B cell (primary cell): ENCODE measurements at regions not wholly inside any gene's neighbourhood (a gene's known extent, or its start where the extent isn't known, plus 50 kb on each side); places are given as distances from the start of the nearest gene placed in this dataset.

Experiments
- ATAC-seq: fragments of 200-7000 bp; cut with Tn5 transposase; one replicate; pipeline ENCODE4 v1.10.0; 2021; ENCODE audit warnings: low read depth, mild to moderate bottlenecking, moderate number of reproducible peaks, moderate library complexity
- CTCF ChIA-PET: fragments of 350-600 bp; sonication (Branson Sonifier 250); formaldehyde crosslinking; loops from one replicate; lab custom pipeline; 2021; ENCODE audit warnings: antibody characterized with exemption, inconsistent platforms; lab: Charles Lee
- POLR2A ChIA-PET: fragments of 350-600 bp; sonication (Branson Sonifier 250); formaldehyde crosslinking; loops from one replicate; lab custom pipeline; 2021; ENCODE audit warnings: antibody characterized with exemption; lab: Charles Lee
- DNase-seq: peaks from one replicate; pipeline ENCODE4 v3.0.0; 2013
- H2AFZ ChIP-seq: 2 replicates; pipeline ENCODE4 v1.6.1; 2012; ENCODE audit warnings: mild to moderate bottlenecking, low read depth, low read length; ENCODE audit not compliant: insufficient read depth, poor library complexity, severe bottlenecking
- H3K27ac ChIP-seq, 2 donors: 1 replicate in 1 of 2; 2 replicates in 1 of 2; pipeline ENCODE4 v1.5.1; 2012 to 2013; ENCODE audit warnings: low read length in 2 of 2, mild to moderate bottlenecking in 2 of 2, moderate library complexity in 1 of 2
- H3K27me3 ChIP-seq, 4 experiments: fragments of 200-600 bp in 1 of 4; sonication (generic) in 1 of 4; replicated peaks in 1 of 4; 1 replicate in 2 of 4; 2 replicates in 2 of 4; pipeline versions ENCODE4 v1.6.1 to v1.7.0; 2013 to 2016; ENCODE audit warnings: low read length in 3 of 4, mild to moderate bottlenecking in 2 of 4, mixed read lengths in 1 of 4, moderate library complexity in 1 of 4; ENCODE audit not compliant: insufficient read depth in 4 of 4, control insufficient read depth in 3 of 4; ENCODE audit errors: control extremely low read depth in 1 of 4
- H3K36me3 ChIP-seq, 2 experiments: replicated peaks in 1 of 2; 1 replicate in 1 of 2; 2 replicates in 1 of 2; pipeline versions ENCODE4 v1.6.1 to v1.7.1; 2013; ENCODE audit warnings: low read length in 1 of 2; ENCODE audit not compliant: insufficient read depth in 2 of 2, control insufficient read depth in 1 of 2; ENCODE audit errors: control extremely low read depth in 1 of 2, extremely low read depth in 1 of 2
- H3K4me1 ChIP-seq, 2 donors: fragments of 200-600 bp in 1 of 2; sonication (generic) in 1 of 2; 1 replicate in 1 of 2; 2 replicates in 1 of 2; pipeline versions ENCODE4 v1.5.1 to v1.6.1; 2013 to 2017; ENCODE audit warnings: low read length in 2 of 2; ENCODE audit not compliant: control insufficient read depth in 2 of 2, insufficient read depth in 2 of 2
- H3K4me2 ChIP-seq: replicated peaks from 2 replicates; pipeline ENCODE3; 2012; ENCODE audit warnings: mild to moderate bottlenecking, low read depth, low read length; ENCODE audit not compliant: poor library complexity, severe bottlenecking
- H3K4me3 ChIP-seq, 5 experiments: fragments of 200-600 bp in 1 of 5; sonication (generic) in 1 of 5; 1 replicate in 3 of 5; 2 replicates in 2 of 5; pipeline versions ENCODE4 v1.5.1 to v1.7.0; 2011 to 2016; ENCODE audit warnings: low read length in 4 of 5, mild to moderate bottlenecking in 4 of 5, low read depth in 2 of 5, control low read depth in 1 of 5, moderate library complexity in 1 of 5; ENCODE audit not compliant: insufficient read depth in 1 of 5; ENCODE audit errors: control extremely low read depth in 1 of 5, extremely low read depth in 1 of 5
- H3K79me2 ChIP-seq: fragments of 200-600 bp; sonication (generic); one replicate; pipeline ENCODE4 v1.6.0; 2016; ENCODE audit warnings: low read length; ENCODE audit not compliant: control insufficient read depth, insufficient read depth
- H3K9ac ChIP-seq: fragments of 200-600 bp; sonication (generic); 2 replicates; pipeline ENCODE4 v1.6.1; 2017; ENCODE audit warnings: mild to moderate bottlenecking, low read length, moderate library complexity
- H3K9me3 ChIP-seq, 3 donors: one replicate each; pipeline versions ENCODE4 v1.6.1 to v1.7.1; 2013; ENCODE audit warnings: low read length in 2 of 3; ENCODE audit not compliant: control insufficient read depth in 2 of 3, insufficient read depth in 1 of 3; ENCODE audit errors: control extremely low read depth in 1 of 3
- H4K20me1 ChIP-seq: 2 replicates; pipeline ENCODE4 v1.6.0; 2012; ENCODE audit warnings: mild to moderate bottlenecking, low read length; ENCODE audit not compliant: insufficient read depth, control insufficient read depth, poor library complexity, severe bottlenecking
- H3K27ac Mint-ChIP-seq: one replicate; pipeline ENCODE4 v1.8.0; 2021; ENCODE audit warnings: mixed read lengths
- H3K27me3 Mint-ChIP-seq: one replicate; pipeline ENCODE4 v1.8.0; 2021; ENCODE audit warnings: mixed read lengths
- H3K4me1 Mint-ChIP-seq: one replicate; pipeline ENCODE4 v1.8.0; 2021; ENCODE audit warnings: mixed read lengths
- H3K4me3 Mint-ChIP-seq: one replicate; pipeline ENCODE4 v1.8.0; 2021; ENCODE audit warnings: mixed read lengths
- H3K9me3 Mint-ChIP-seq: one replicate; pipeline ENCODE4 v1.8.0; 2022; ENCODE audit warnings: mixed read lengths; ENCODE audit not compliant: insufficient read depth
- CTCF ChIP-seq: fragments of 200-600 bp; IDR thresholded peaks from one replicate; pipeline ENCODE4 v1.8.0; 2022; ENCODE audit warnings: antibody characterized with exemption, mild to moderate bottlenecking
- EZH2 ChIP-seq: IDR thresholded peaks from 2 replicates; pipeline ENCODE4 v1.6.1; 2012; ENCODE audit warnings: borderline replicate concordance, low read depth, mild to moderate bottlenecking, moderate library complexity, low read length; ENCODE audit not compliant: insufficient read depth, poor library complexity, severe bottlenecking
- WGBS: methylation state at CpG from one replicate; pipeline ENCODE4 v1.1.5; 2013; ENCODE audit warnings: missing lambda C conversion rate; ENCODE audit not compliant: insufficient coverage; 5-methylcytosine and 5-hydroxymethylcytosine counted together
- intact Hi-C: fragments of 100-400 bp; cut with micrococcal nuclease; formaldehyde crosslinking; loops from one replicate; pipeline ENCODE4 v1.10.0; 2022

DNA sequence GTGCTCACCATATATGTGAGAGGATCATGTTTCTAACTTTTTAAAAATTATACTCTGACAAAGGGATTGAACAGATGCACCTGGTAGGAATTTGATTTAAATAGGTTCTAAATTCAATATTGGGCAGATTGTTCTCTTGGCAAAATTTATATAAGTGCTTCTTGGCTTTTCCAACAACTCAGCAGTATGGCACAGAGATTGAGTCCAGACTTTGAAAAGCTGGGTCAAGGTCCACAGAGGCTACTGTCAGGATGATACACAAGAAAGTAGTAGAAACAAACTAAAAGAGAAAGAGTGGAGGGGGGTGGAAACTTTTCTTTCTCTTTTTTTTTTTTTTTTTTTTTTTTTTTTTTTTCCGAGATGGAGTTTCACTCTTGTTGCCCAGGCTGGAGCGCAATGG lies 203.2 kb upstream of the ADAMTS9 start:
- Histone ChIP-seq H3K4me1 (no peaks in the 10 kb centered on the region), H3K4me3 (no peak overlapping the region), H3K27me3 (no peaks in the 10 kb centered on the region), H3K9me3 (no peaks in the 10 kb centered on the region), H3K27ac (no peak overlapping the region), H4K20me1 (no peaks in the 10 kb centered on the region), H3K9ac (no peak overlapping the region), H3K36me3 (no peaks in the 10 kb centered on the region), H3K79me2 (no peaks in the 10 kb centered on the region), H2AFZ (no peak overlapping the region), H3K4me2 (no peak overlapping the region)
- ChIA-PET CTCF (no interaction called here), POLR2A (no interaction called here)
- H3K9me3 Mint-ChIP-seq: peaks cover 1% of the 10 kb centered on the region
- DNase-seq (no peak), ATAC-seq (no peak)
- intact Hi-C loops: no loop called here
- no peak overlapping the region for H3K4me3 Mint-ChIP-seq
- WGBS: no CpG with 5 or more reads among the region's 2 CpGs
- no peaks in the 10 kb centered on the region for H3K27me3 Mint-ChIP-seq
- H3K27ac Mint-ChIP-seq: no peak overlapping the region
- no peak for TF ChIP-seq EZH2
- TF ChIP-seq CTCF: no peak
- H3K4me1 Mint-ChIP-seq: no peaks in the 10 kb centered on the region

DNA sequence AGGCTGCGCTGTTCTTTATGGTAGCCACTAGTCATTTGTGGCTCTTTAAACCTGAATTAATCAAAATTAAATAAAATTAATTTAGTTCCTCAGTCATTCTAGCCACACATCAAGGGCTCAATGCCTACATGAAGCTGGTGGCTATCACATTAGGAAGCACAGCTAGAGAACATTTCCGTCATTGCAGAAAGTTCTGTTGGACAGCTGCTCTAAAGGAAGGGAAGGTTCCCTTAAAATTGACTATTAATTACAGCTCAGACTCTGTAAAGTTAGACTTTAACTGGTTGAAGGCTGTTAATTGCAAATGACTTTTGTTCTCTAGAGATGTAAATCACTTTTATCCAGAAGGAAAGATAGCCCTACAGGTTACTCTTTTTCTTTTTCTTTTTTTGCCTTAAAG lies 202.7 kb upstream of the ADAMTS9 start:
- Histone ChIP-seq H3K4me3 (no peak overlapping the region), H3K27ac (no peak overlapping the region), H3K79me2 (no peaks in the 10 kb centered on the region), H2AFZ (no peak overlapping the region), H3K9me3 (no peaks in the 10 kb centered on the region), H3K9ac (no peak overlapping the region), H3K4me1 (no peaks in the 10 kb centered on the region), H3K36me3 (no peaks in the 10 kb centered on the region), H3K27me3 (no peaks in the 10 kb centered on the region), H3K4me2 (no peak overlapping the region), H4K20me1 (no peaks in the 10 kb centered on the region)
- no peak overlapping the region for H3K4me3 Mint-ChIP-seq
- no peak overlapping the region for H3K27ac Mint-ChIP-seq
- intact Hi-C loops: no loop called here
- H3K4me1 Mint-ChIP-seq: no peaks in the 10 kb centered on the region
- POLR2A ChIA-PET: no interaction called here
- H3K9me3 Mint-ChIP-seq: peaks cover 2% of the 10 kb centered on the region
- ATAC-seq (no peak), DNase-seq (no peak)
- CTCF ChIA-PET: no interaction called here
- TF ChIP-seq CTCF (no peak), EZH2 (no peak)
- H3K27me3 Mint-ChIP-seq: no peaks in the 10 kb centered on the region
- no CpG with 5 or more reads among the region's 2 CpGs for WGBS
